Stomach (tissue), 4 donors: ENCODE measurements at regions not wholly inside any gene's neighbourhood (a gene's known extent, or its start where the extent isn't known, plus 50 kb on each side); places are given as distances from the start of the nearest gene placed in this dataset.

Source experiments
- EP300 ChIP-seq: sonication (generic); formaldehyde crosslinking; IDR thresholded peaks from one replicate; pipeline ENCODE4 v1.6.1; 2017; ENCODE audit warnings: antibody characterized with exemption
- POLR2A ChIP-seq, 4 donors: fragments of 450-650 bp; IDR thresholded peaks; one replicate each; pipeline ENCODE4 v1.6.1; 2016; ENCODE audit warnings: antibody characterized with exemption in 4 of 4, control low read depth in 2 of 4, mild to moderate bottlenecking in 1 of 4, moderate library complexity in 1 of 4
- POLR2AphosphoS5 ChIP-seq, 3 donors: sonication (generic); formaldehyde crosslinking; IDR thresholded peaks; one replicate each; pipeline ENCODE4 v1.6.1; 2016; ENCODE audit warnings: antibody characterized with exemption in 3 of 3
- TF ChIP-seq, protein P1 (sequence below), 7 experiments: fragments of 450-650 bp in 4 of 7; fragments of 200-600 bp in 3 of 7; sonication (generic) in 3 of 7; IDR thresholded peaks; one replicate each; pipeline ENCODE4 v1.5.1; 2016 to 2019; ENCODE audit warnings: antibody characterized with exemption in 7 of 7, control low read depth in 2 of 7, mild to moderate bottlenecking in 1 of 7

DNA sequence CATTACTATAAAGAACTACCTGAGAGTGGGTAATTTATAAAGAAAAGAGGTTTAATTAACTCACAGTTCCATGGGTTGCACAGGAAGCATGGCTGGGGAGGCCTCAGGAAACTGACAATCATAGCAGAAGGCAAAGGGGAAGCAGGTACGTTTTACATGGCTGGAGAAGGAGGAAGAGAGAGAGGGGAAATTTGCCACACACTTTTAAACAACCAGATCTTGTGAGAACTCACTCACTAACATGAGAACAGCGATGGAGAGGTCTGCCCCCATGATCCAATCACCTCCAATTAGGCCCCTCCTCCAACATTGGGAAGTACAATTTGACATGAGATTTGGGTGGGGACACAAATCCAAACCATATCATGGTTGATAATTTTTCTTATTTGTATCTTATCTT is 51.8 kb upstream of the PPP1R9A start:
- TF ChIP-seq, protein P1, sequence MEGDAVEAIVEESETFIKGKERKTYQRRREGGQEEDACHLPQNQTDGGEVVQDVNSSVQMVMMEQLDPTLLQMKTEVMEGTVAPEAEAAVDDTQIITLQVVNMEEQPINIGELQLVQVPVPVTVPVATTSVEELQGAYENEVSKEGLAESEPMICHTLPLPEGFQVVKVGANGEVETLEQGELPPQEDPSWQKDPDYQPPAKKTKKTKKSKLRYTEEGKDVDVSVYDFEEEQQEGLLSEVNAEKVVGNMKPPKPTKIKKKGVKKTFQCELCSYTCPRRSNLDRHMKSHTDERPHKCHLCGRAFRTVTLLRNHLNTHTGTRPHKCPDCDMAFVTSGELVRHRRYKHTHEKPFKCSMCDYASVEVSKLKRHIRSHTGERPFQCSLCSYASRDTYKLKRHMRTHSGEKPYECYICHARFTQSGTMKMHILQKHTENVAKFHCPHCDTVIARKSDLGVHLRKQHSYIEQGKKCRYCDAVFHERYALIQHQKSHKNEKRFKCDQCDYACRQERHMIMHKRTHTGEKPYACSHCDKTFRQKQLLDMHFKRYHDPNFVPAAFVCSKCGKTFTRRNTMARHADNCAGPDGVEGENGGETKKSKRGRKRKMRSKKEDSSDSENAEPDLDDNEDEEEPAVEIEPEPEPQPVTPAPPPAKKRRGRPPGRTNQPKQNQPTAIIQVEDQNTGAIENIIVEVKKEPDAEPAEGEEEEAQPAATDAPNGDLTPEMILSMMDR (IDR thresholded peaks at IDR 0.05) = no peak
- TF ChIP-seq POLR2A (IDR thresholded peaks at IDR 0.05) (no peak), POLR2AphosphoS5 (IDR thresholded peaks at IDR 0.05) (no peak), EP300 (no peak)
